ENCODE measurements at regions not wholly inside any gene's neighbourhood (a gene's known extent, or its start where the extent isn't known, plus 50 kb on each side); places are given as distances from the start of the nearest gene placed in this dataset.
"Not testable (repeated sequence)": the region's sequence is repeated elsewhere in the genome, so short reads cannot be mapped to it uniquely, and the experiment has no call there.

- Histone ChIP-seq H3K36me3 (ENCODE audit: insufficient read depth, low read length) (no peaks in the 10 kb centered on the region), H3K4me1 (ENCODE audit: insufficient read depth, low read length) (no peaks in the 10 kb centered on the region), H3K4me3 (ENCODE audit: low read length) (no peak overlapping the region), H3K27ac (ENCODE audit: low read depth, low read length) (no peak overlapping the region), H3K27me3 (ENCODE audit: insufficient read depth, low read length, poor library complexity, severe bottlenecking) (no peaks in the 10 kb centered on the region), H3K9me3 (ENCODE audit: low read length) (no peaks in the 10 kb centered on the region)
- peaks cover 9 to 25% (median 11%) of the 10 kb centered on the region in 5 donors for H3K9me3 Mint-ChIP-seq
- H3K4me3 Mint-ChIP-seq: no peak overlapping the region
- no peak for DNase-seq
- H3K27me3 Mint-ChIP-seq: no peaks in the 10 kb centered on the region
- H3K27ac Mint-ChIP-seq: no peak overlapping the region
- ChIA-PET POLR2A (no interaction called here), CTCF (no interaction called here)
- H3K4me1 Mint-ChIP-seq: no peaks in the 10 kb centered on the region
- H3K36me3 Mint-ChIP-seq: no peaks in the 10 kb centered on the region
These were observed 634.2 kb upstream of the COBL start for GRCh38 chr7:51950813-51951212.

- Histone ChIP-seq H3K4me3 (ENCODE audit: low read length) (no peak overlapping the region), H3K36me3 (ENCODE audit: insufficient read depth, low read length) (no peaks in the 10 kb centered on the region), H3K9me3 (ENCODE audit: low read length) (no peaks in the 10 kb centered on the region), H3K27ac (ENCODE audit: low read depth, low read length) (no peak overlapping the region), H3K27me3 (ENCODE audit: insufficient read depth, low read length, poor library complexity, severe bottlenecking) (no peaks in the 10 kb centered on the region), H3K4me1 (ENCODE audit: insufficient read depth, low read length) (no peaks in the 10 kb centered on the region)
- Mint-ChIP-seq H3K27me3 (no peaks in the 10 kb centered on the region), H3K4me3 (no peak overlapping the region), H3K4me1 (no peaks in the 10 kb centered on the region), H3K27ac (no peak overlapping the region), H3K36me3 (no peaks in the 10 kb centered on the region), H3K9me3 (peaks cover 11 to 26% (median 14%) of the 10 kb centered on the region in 5 donors)
- POLR2A ChIA-PET: no interaction called here
- CTCF ChIA-PET: no interaction called here
- no peak for DNase-seq
These were observed 633.4 kb upstream of the COBL start for GRCh38 chr7:51949726-51950644.

DNA sequence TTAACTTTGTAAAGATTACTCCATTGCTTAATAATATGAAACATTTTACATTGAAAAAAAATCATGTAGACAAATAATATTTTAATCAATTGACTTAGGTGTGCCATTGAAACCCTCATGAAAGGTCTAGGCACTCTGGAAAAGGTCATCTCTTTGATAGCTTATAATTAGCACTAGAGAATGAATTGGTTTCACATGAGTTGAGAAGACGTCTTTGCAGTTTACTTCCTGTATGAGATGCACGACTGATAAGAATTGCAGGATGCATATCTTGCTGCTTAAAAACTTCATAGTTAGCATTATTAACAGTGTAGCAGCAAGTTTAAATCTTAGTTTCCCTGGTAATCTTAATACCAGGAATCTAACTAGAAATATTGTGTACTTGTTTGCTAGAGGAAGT, 614.2 kb upstream of the COBL start:
- Mint-ChIP-seq H3K27ac (no peak overlapping the region), H3K9me3 (peaks cover 10 to 43% (median 16%) of the 10 kb centered on the region in 5 donors)

DNA sequence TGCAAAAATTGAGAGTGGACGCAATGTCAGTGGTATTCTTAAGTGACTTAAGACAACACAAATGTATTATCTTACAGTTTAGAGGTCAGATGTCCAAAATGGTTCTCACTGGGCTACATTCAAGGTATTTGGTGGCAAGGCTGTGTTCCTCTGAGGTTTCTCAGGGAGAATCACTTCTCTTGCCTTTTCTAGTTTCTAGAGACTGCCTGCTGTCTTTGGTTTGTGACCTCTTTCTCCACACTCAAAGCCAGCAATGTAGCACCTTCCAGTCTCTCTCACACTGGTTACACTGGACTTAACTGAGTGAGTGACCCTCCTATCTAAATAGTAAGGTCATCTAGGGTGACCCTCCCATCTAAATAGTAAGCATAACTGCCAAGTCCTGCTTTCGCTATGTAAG, 613.2 kb upstream of the COBL start:
- ChIA-PET POLR2A (no interaction called here), CTCF (no interaction called here)
- Mint-ChIP-seq H3K27me3 (peaks cover 0 to 3% of the 10 kb centered on the region in 2 donors), H3K27ac (no peak overlapping the region), H3K36me3 (no peaks in the 10 kb centered on the region), H3K4me3 (no peak overlapping the region), H3K4me1 (no peaks in the 10 kb centered on the region), H3K9me3 (peaks cover 13 to 37% (median 20%) of the 10 kb centered on the region in 5 donors)
- Histone ChIP-seq H3K36me3 (ENCODE audit: insufficient read depth, low read length) (no peaks in the 10 kb centered on the region), H3K27me3 (ENCODE audit: insufficient read depth, low read length, poor library complexity, severe bottlenecking) (no peaks in the 10 kb centered on the region), H3K4me3 (ENCODE audit: low read length) (no peak overlapping the region), H3K9me3 (ENCODE audit: low read length) (no peaks in the 10 kb centered on the region), H3K27ac (ENCODE audit: low read depth, low read length) (no peak overlapping the region), H3K4me1 (ENCODE audit: insufficient read depth, low read length) (no peaks in the 10 kb centered on the region)
- no peak for DNase-seq

More for the DNA sequence above, 614.2 kb upstream of the COBL start:
- no peak overlapping the region for H3K4me3 ChIP-seq (ENCODE audit: low read length)
- no peaks in the 10 kb centered on the region for H3K27me3 ChIP-seq (ENCODE audit: insufficient read depth, low read length, poor library complexity, severe bottlenecking)
- no peak overlapping the region for H3K27ac ChIP-seq (ENCODE audit: low read depth, low read length)
- ChIA-PET POLR2A (no interaction called here), CTCF (no interaction called here)
- H3K36me3 ChIP-seq (ENCODE audit: insufficient read depth, low read length): no peaks in the 10 kb centered on the region
- H3K4me1 Mint-ChIP-seq: no peaks in the 10 kb centered on the region
- no peaks in the 10 kb centered on the region for H3K4me1 ChIP-seq (ENCODE audit: insufficient read depth, low read length)
- no peaks in the 10 kb centered on the region for H3K36me3 Mint-ChIP-seq
- H3K4me3 Mint-ChIP-seq: no peak overlapping the region
- H3K27me3 Mint-ChIP-seq: peaks cover 0 to 3% of the 10 kb centered on the region in 2 donors
- no peaks in the 10 kb centered on the region for H3K9me3 ChIP-seq (ENCODE audit: low read length)
- DNase-seq: no peak

DNA sequence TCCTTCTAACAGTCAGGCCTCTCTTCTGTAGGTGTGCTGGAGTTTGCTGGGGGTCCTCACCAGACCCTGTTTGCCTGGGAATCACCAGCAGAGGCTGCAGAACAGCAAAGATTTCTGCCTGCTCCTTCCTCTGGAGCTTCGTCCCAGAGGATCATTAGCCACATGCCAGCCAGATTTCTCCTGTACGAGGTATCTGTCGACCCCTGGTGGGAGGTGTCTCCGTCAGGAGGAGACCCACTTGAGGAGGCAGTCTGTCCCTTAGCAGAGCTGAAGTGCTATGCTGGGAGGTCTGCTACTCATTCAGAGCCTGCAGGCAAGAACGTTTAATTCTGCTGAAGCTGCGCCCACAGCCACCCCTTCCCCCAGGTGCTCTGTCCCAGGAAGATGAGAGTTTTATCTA, 611.1 kb upstream of the COBL start:
- no peak overlapping the region for H3K4me3 Mint-ChIP-seq
- H3K27ac ChIP-seq (ENCODE audit: low read depth, low read length): no peak overlapping the region
- H3K4me1 Mint-ChIP-seq: no peaks in the 10 kb centered on the region
- CTCF ChIA-PET: no interaction called here
- no peak overlapping the region for H3K27ac Mint-ChIP-seq
- H3K27me3 ChIP-seq (ENCODE audit: insufficient read depth, low read length, poor library complexity, severe bottlenecking): no peaks in the 10 kb centered on the region
- peaks cover 14 to 34% (median 22%) of the 10 kb centered on the region in 5 donors for H3K9me3 Mint-ChIP-seq
- no peaks in the 10 kb centered on the region for H3K36me3 ChIP-seq (ENCODE audit: insufficient read depth, low read length)
- H3K4me3 ChIP-seq (ENCODE audit: low read length): no peak overlapping the region
- no peaks in the 10 kb centered on the region for H3K9me3 ChIP-seq (ENCODE audit: low read length)
- peaks cover 0 to 3% of the 10 kb centered on the region in 2 donors for H3K27me3 Mint-ChIP-seq
- H3K4me1 ChIP-seq (ENCODE audit: insufficient read depth, low read length): no peaks in the 10 kb centered on the region
- no peak for DNase-seq
- POLR2A ChIA-PET: no interaction called here
- no peaks in the 10 kb centered on the region for H3K36me3 Mint-ChIP-seq

- no peak overlapping the region for H3K27ac ChIP-seq (ENCODE audit: low read depth, low read length)
- CTCF ChIA-PET: no interaction called here
- Mint-ChIP-seq H3K4me3 (no peak overlapping the region), H3K27me3 (no peaks in the 10 kb centered on the region), H3K4me1 (no peaks in the 10 kb centered on the region), H3K36me3 (peaks cover 0 to 2% (median 0%) of the 10 kb centered on the region in 3 donors), H3K27ac (no peak overlapping the region), H3K9me3 (peaks cover 6 to 32% (median 10%) of the 10 kb centered on the region in 5 donors)
- no peaks in the 10 kb centered on the region for H3K36me3 ChIP-seq (ENCODE audit: insufficient read depth, low read length)
- H3K9me3 ChIP-seq (ENCODE audit: low read length): no peaks in the 10 kb centered on the region
- no peak for DNase-seq
- no peak overlapping the region for H3K4me3 ChIP-seq (ENCODE audit: low read length)
- H3K27me3 ChIP-seq (ENCODE audit: insufficient read depth, low read length, poor library complexity, severe bottlenecking): no peaks in the 10 kb centered on the region
- POLR2A ChIA-PET: no interaction called here
- H3K4me1 ChIP-seq (ENCODE audit: insufficient read depth, low read length): no peaks in the 10 kb centered on the region
These were observed 602.0 kb upstream of the COBL start for GRCh38 chr7:51918581-51918980.

- ChIA-PET POLR2A (no interaction called here), CTCF (no interaction called here)
- Histone ChIP-seq H3K9me3 (ENCODE audit: low read length) (no peaks in the 10 kb centered on the region), H3K36me3 (ENCODE audit: insufficient read depth, low read length) (no peaks in the 10 kb centered on the region), H3K4me3 (ENCODE audit: low read length) (no peak overlapping the region), H3K4me1 (ENCODE audit: insufficient read depth, low read length) (no peaks in the 10 kb centered on the region), H3K27ac (ENCODE audit: low read depth, low read length) (no peak overlapping the region), H3K27me3 (ENCODE audit: insufficient read depth, low read length, poor library complexity, severe bottlenecking) (no peaks in the 10 kb centered on the region)
- peak overlapping the region in 1 of 8 donors; percentile 27 for H3K27ac Mint-ChIP-seq
- no peaks in the 10 kb centered on the region for H3K27me3 Mint-ChIP-seq
- no peak for DNase-seq
- no peak overlapping the region for H3K4me3 Mint-ChIP-seq
- peaks cover 12 to 26% (median 16%) of the 10 kb centered on the region in 5 donors for H3K9me3 Mint-ChIP-seq
- H3K4me1 Mint-ChIP-seq: no peaks in the 10 kb centered on the region
- no peaks in the 10 kb centered on the region for H3K36me3 Mint-ChIP-seq
These were observed 584.9 kb upstream of the COBL start for GRCh38 chr7:51901489-51901840.

GRCh38 chr7:51900755-51901488, 584.3 kb upstream of the COBL start:
- peaks cover 13 to 28% (median 16%) of the 10 kb centered on the region in 5 donors for H3K9me3 Mint-ChIP-seq
- POLR2A ChIA-PET; CTCF ChIA-PET; H3K27ac Mint-ChIP-seq; H3K36me3 Mint-ChIP-seq; H3K27ac ChIP-seq (ENCODE audit: low read depth, low read length); H3K36me3 ChIP-seq (ENCODE audit: insufficient read depth, low read length); H3K4me1 ChIP-seq (ENCODE audit: insufficient read depth, low read length); H3K27me3 Mint-ChIP-seq; H3K4me3 ChIP-seq (ENCODE audit: low read length); H3K4me3 Mint-ChIP-seq; H3K4me1 Mint-ChIP-seq; DNase-seq; H3K27me3 ChIP-seq (ENCODE audit: insufficient read depth, low read length, poor library complexity, severe bottlenecking); H3K9me3 ChIP-seq (ENCODE audit: low read length): not testable (repeated sequence)

All from CD8-positive, alpha-beta memory T cell (primary cell).